ENCODE measurements at regions not wholly inside any gene's neighbourhood (a gene's known extent, or its start where the extent isn't known, plus 50 kb on each side); places are given as distances from the start of the nearest gene placed in this dataset.
"Not testable (repeated sequence)": the region's sequence is repeated elsewhere in the genome, so short reads cannot be mapped to it uniquely, and the experiment has no call there.

GRCh38 chr1:95520390-95520789, 286.4 kb downstream of the RWDD3 start:
- DNase-seq (ENCODE audit: low read depth in 2 of 2) = no peak

GRCh38 chr1:95532335-95532734, 298.3 kb downstream of the RWDD3 start:
- DNase-seq (ENCODE audit: low read depth in 2 of 2) = no peak

- no peak for DNase-seq (ENCODE audit: low read depth in 2 of 2)
Observed at GRCh38 chr1:95534985-95535384, 301.0 kb downstream of the RWDD3 start.

GRCh38 chr1:95535614-95536013, 301.6 kb downstream of the RWDD3 start:
- no peak for DNase-seq (ENCODE audit: low read depth in 2 of 2)

- DNase-seq (ENCODE audit: low read depth in 2 of 2) = no peak
Observed at GRCh38 chr1:95536501-95536900, 302.5 kb downstream of the RWDD3 start.

GRCh38 chr1:95537176-95537575, 303.2 kb downstream of the RWDD3 start:
- no peak for DNase-seq (ENCODE audit: low read depth in 2 of 2)

- not testable (repeated sequence) for DNase-seq (ENCODE audit: low read depth in 2 of 2)
Observed at GRCh38 chr1:95538242-95538641, 304.2 kb downstream of the RWDD3 start.

GRCh38 chr1:95542936-95543335, 308.9 kb downstream of the RWDD3 start:
- DNase-seq (ENCODE audit: low read depth in 2 of 2) = no peak

GRCh38 chr1:95547005-95547404, 313.0 kb downstream of the RWDD3 start:
- no peak for DNase-seq (ENCODE audit: low read depth in 2 of 2)

- DNase-seq (ENCODE audit: low read depth in 2 of 2) = no peak
Observed at GRCh38 chr1:95548211-95548610, 314.2 kb downstream of the RWDD3 start.

- no peak for DNase-seq (ENCODE audit: low read depth in 2 of 2)
Observed at GRCh38 chr1:95551201-95551600, 317.2 kb downstream of the RWDD3 start.

GRCh38 chr1:95553595-95553994, 319.6 kb downstream of the RWDD3 start:
- DNase-seq (ENCODE audit: low read depth in 2 of 2) = no peak

- no peak for DNase-seq (ENCODE audit: low read depth in 2 of 2)
Observed at GRCh38 chr1:95554408-95554807, 320.4 kb downstream of the RWDD3 start.

- no peak for DNase-seq (ENCODE audit: low read depth in 2 of 2)
Observed at GRCh38 chr1:95558791-95559190, 324.8 kb downstream of the RWDD3 start.

GRCh38 chr1:95561346-95561745, 327.3 kb downstream of the RWDD3 start:
- DNase-seq (ENCODE audit: low read depth in 2 of 2) = no peak

- DNase-seq (ENCODE audit: low read depth in 2 of 2) = no peak
Observed at GRCh38 chr1:95562230-95562629, 328.2 kb downstream of the RWDD3 start.

GRCh38 chr1:95572002-95572401, 338.0 kb downstream of the RWDD3 start:
- DNase-seq (ENCODE audit: low read depth in 2 of 2) = no peak

GRCh38 chr1:95572962-95573361, 339.0 kb downstream of the RWDD3 start:
- DNase-seq (ENCODE audit: low read depth in 2 of 2) = no peak

- DNase-seq (ENCODE audit: low read depth in 2 of 2) = no peak
Observed at GRCh38 chr1:95575291-95575690, 341.3 kb downstream of the RWDD3 start.

GRCh38 chr1:95578462-95578861, 344.5 kb downstream of the RWDD3 start:
- DNase-seq (ENCODE audit: low read depth in 2 of 2) = no peak

- no peak for DNase-seq (ENCODE audit: low read depth in 2 of 2)
Observed at GRCh38 chr1:95582191-95582590, 348.2 kb downstream of the RWDD3 start.

GRCh38 chr1:95582746-95583145, 348.7 kb downstream of the RWDD3 start:
- no peak for DNase-seq (ENCODE audit: low read depth in 2 of 2)

- no peak for DNase-seq (ENCODE audit: low read depth in 2 of 2)
Observed at GRCh38 chr1:95583661-95584210, 349.7 kb downstream of the RWDD3 start.

GRCh38 chr1:95584315-95584714, 350.3 kb downstream of the RWDD3 start:
- no peak for DNase-seq (ENCODE audit: low read depth in 2 of 2)
